Loucy (cell line): ENCODE measurements at regions not wholly inside any gene's neighbourhood (a gene's known extent, or its start where the extent isn't known, plus 50 kb on each side); places are given as distances from the start of the nearest gene placed in this dataset.

Experiments
- H2AFZ ChIP-seq: fragments of 200-600 bp; sonication (generic); 2 replicates; pipeline ENCODE4 v1.6.0; 2016; ENCODE audit warnings: antibody characterized with exemption, mild to moderate bottlenecking, low read length, moderate library complexity
- H3F3A ChIP-seq: fragments of 200-600 bp; 2 replicates; pipeline ENCODE4 v1.6.0; 2016; ENCODE audit warnings: antibody characterized with exemption, low read depth, mild to moderate bottlenecking
- H3K27me3 ChIP-seq: fragments of 200-600 bp; sonication (generic); 2 replicates; pipeline ENCODE4 v1.6.1; 2014; ENCODE audit warnings: low read length, mild to moderate bottlenecking; ENCODE audit not compliant: insufficient read depth, poor library complexity, severe bottlenecking
- H3K36me3 ChIP-seq: fragments of 200-600 bp; sonication (generic); 2 replicates; pipeline ENCODE4 v1.6.1; 2016; ENCODE audit warnings: low read length; ENCODE audit not compliant: insufficient read depth
- H3K4me1 ChIP-seq: fragments of 200-600 bp; sonication (generic); 2 replicates; pipeline ENCODE4 v1.5.1; 2014; ENCODE audit warnings: low read length, mild to moderate bottlenecking; ENCODE audit not compliant: insufficient read depth, poor library complexity, severe bottlenecking
- H3K4me2 ChIP-seq: fragments of 200-600 bp; sonication (generic); 2 replicates; pipeline ENCODE4 v1.6.0; 2014; ENCODE audit warnings: antibody characterized with exemption, low read length, low read depth, mild to moderate bottlenecking; ENCODE audit not compliant: poor library complexity, severe bottlenecking
- H3K4me3 ChIP-seq: fragments of 200-600 bp; sonication (generic); 2 replicates; pipeline ENCODE4 v1.5.1; 2014; ENCODE audit warnings: low read length, mild to moderate bottlenecking, mixed read lengths; ENCODE audit not compliant: poor library complexity, severe bottlenecking
- H3K79me2 ChIP-seq: fragments of 200-600 bp; sonication (generic); 2 replicates; pipeline ENCODE4 v1.6.1; 2014; ENCODE audit warnings: low read length; ENCODE audit not compliant: insufficient read depth
- H3K9ac ChIP-seq: fragments of 200-600 bp; sonication (generic); 2 replicates; pipeline ENCODE4 v1.6.0; 2014; ENCODE audit warnings: mild to moderate bottlenecking, low read depth, low read length, moderate library complexity; ENCODE audit not compliant: poor library complexity, severe bottlenecking
- H3K9me2 ChIP-seq: fragments of 200-600 bp; sonication (generic); replicated peaks from 2 replicates; pipeline ENCODE4 v1.6.1; 2016; ENCODE audit warnings: low read depth, low read length, mixed read lengths
- H3K9me3 ChIP-seq: fragments of 200-600 bp; sonication (generic); 2 replicates; pipeline ENCODE4 v1.6.1; 2014; ENCODE audit warnings: mild to moderate bottlenecking, antibody characterized with exemption, low read length, low read depth; ENCODE audit not compliant: insufficient read depth
- H4K20me1 ChIP-seq: fragments of 200-600 bp; sonication (generic); 2 replicates; pipeline ENCODE4 v1.6.0; 2014; ENCODE audit warnings: antibody characterized with exemption, low read length, mild to moderate bottlenecking; ENCODE audit not compliant: insufficient read depth, poor library complexity, severe bottlenecking
- EZH2phosphoT487 ChIP-seq: fragments of 200-600 bp; IDR thresholded peaks from 2 replicates; pipeline ENCODE4 v1.6.1; 2018; ENCODE audit warnings: antibody characterized with exemption, mild to moderate bottlenecking, moderate library complexity, borderline replicate concordance
- TF ChIP-seq, protein P1 (sequence below): fragments of 200-600 bp; sonication (generic); conservative IDR thresholded peaks from 2 replicates; pipeline ENCODE4 v1.5.1; 2014; ENCODE audit warnings: mild to moderate bottlenecking, antibody characterized with exemption, low read length

- Histone ChIP-seq H3K36me3 (no peaks in the 10 kb centered on the region), H2AFZ (0 out of 2 replicates have a peak overlapping the region, but pooled peaks have one; percentile 2), H3K79me2 (no peaks in the 10 kb centered on the region), H3F3A (no peaks in the 10 kb centered on the region), H3K9me3 (no peaks in the 10 kb centered on the region), H3K9ac (no peak overlapping the region), H4K20me1 (no peaks in the 10 kb centered on the region), H3K9me2 (no peaks in the 10 kb centered on the region), H3K4me2 (no peak overlapping the region), H3K4me3 (no peak overlapping the region), H3K27me3 (no peaks in the 10 kb centered on the region), H3K4me1 (peaks cover 10% of the 10 kb centered on the region)
- TF ChIP-seq, protein P1, sequence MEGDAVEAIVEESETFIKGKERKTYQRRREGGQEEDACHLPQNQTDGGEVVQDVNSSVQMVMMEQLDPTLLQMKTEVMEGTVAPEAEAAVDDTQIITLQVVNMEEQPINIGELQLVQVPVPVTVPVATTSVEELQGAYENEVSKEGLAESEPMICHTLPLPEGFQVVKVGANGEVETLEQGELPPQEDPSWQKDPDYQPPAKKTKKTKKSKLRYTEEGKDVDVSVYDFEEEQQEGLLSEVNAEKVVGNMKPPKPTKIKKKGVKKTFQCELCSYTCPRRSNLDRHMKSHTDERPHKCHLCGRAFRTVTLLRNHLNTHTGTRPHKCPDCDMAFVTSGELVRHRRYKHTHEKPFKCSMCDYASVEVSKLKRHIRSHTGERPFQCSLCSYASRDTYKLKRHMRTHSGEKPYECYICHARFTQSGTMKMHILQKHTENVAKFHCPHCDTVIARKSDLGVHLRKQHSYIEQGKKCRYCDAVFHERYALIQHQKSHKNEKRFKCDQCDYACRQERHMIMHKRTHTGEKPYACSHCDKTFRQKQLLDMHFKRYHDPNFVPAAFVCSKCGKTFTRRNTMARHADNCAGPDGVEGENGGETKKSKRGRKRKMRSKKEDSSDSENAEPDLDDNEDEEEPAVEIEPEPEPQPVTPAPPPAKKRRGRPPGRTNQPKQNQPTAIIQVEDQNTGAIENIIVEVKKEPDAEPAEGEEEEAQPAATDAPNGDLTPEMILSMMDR, result no peak
- TF ChIP-seq EZH2phosphoT487, result no peak
These were observed 172.7 kb downstream of the GNAI1 start for GRCh38 chr7:80307227-80307856.

- Histone ChIP-seq H3K9me2 (no peaks in the 10 kb centered on the region), H3F3A (no peaks in the 10 kb centered on the region), H3K9ac (no peak overlapping the region), H3K9me3 (no peaks in the 10 kb centered on the region), H3K27me3 (no peaks in the 10 kb centered on the region), H3K36me3 (no peaks in the 10 kb centered on the region), H4K20me1 (no peaks in the 10 kb centered on the region), H3K79me2 (no peaks in the 10 kb centered on the region), H3K4me2 (no peak overlapping the region), H3K4me1 (peaks cover 6% of the 10 kb centered on the region), H2AFZ (no peak overlapping the region), H3K4me3 (no peak overlapping the region)
- TF ChIP-seq, protein P1, result no peak
- TF ChIP-seq EZH2phosphoT487, result no peak
These were observed 168.7 kb downstream of the GNAI1 start for GRCh38 chr7:80303315-80303714.

DNA sequence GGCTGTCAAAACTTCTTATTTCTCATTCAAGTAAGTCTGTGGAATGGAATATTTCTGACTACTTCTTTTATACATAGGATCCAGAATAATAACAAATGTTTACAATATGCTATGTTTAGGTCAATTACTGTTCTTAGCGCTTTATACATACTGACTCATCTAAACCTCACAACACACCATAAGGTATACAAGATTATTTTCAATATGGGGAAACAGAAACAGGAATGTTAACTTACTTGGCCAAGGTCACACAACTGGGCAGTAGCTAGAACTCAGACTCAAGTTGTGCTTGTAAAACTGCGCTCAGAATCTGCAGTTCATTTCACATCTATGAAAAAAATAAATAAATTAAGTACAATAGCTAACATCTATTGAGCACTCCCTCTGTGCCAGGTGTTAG, 168.0 kb downstream of the GNAI1 start:
- Histone ChIP-seq H3K4me3 (no peak overlapping the region), H3K9ac (no peak overlapping the region), H4K20me1 (no peaks in the 10 kb centered on the region), H3K9me2 (no peaks in the 10 kb centered on the region), H3K79me2 (no peaks in the 10 kb centered on the region), H3K4me2 (no peak overlapping the region), H3K4me1 (peaks cover 6% of the 10 kb centered on the region), H3F3A (no peaks in the 10 kb centered on the region), H3K9me3 (no peaks in the 10 kb centered on the region), H2AFZ (no peak overlapping the region), H3K36me3 (no peaks in the 10 kb centered on the region), H3K27me3 (no peaks in the 10 kb centered on the region)
- TF ChIP-seq, protein P1, result no peak
- TF ChIP-seq EZH2phosphoT487, result no peak
